A673 (cell line): ENCODE measurements at regions not wholly inside any gene's neighbourhood (a gene's known extent, or its start where the extent isn't known, plus 50 kb on each side); places are given as distances from the start of the nearest gene placed in this dataset.

Source experiments
- BruUV-seq: library from RNA; stranded (reverse); fragments of 400-500 nt; replicated peaks from 2 replicates; lab custom pipeline; 2021; lab: Mats Ljungman, UMichigan
- CTCF ChIA-PET: fragments of 300-600 bp; sonication (Branson Sonifier 250); formaldehyde crosslinking; loops from one replicate; lab custom pipeline; 2022; ENCODE audit warnings: antibody characterized with exemption; lab: Charles Lee
- POLR2A ChIA-PET: fragments of 300-600 bp; sonication (Branson Sonifier 250); formaldehyde crosslinking; loops from one replicate; lab custom pipeline; 2022; ENCODE audit warnings: antibody characterized with exemption; ENCODE audit not compliant: low non-redundant PET; lab: Charles Lee
- DNase-seq: peaks from one replicate; pipeline ENCODE4 v3.0.0-alpha.2; 2015; ENCODE audit warnings: low spot score
- H3K27ac ChIP-seq: fragments of 200-600 bp; sonication (generic); 2 replicates; pipeline ENCODE4 v1.5.1; 2016; ENCODE audit warnings: mixed run types, low read depth, mild to moderate bottlenecking, mixed read lengths, antibody characterized with exemption, low read length; ENCODE audit not compliant: poor library complexity, severe bottlenecking
- H3K27me3 ChIP-seq: fragments of 200-600 bp; sonication (generic); replicated peaks from 2 replicates; pipeline ENCODE4 v1.6.1; 2017; ENCODE audit warnings: mixed run types, low read depth, mild to moderate bottlenecking, mixed read lengths, antibody characterized with exemption, low read length; ENCODE audit not compliant: insufficient read depth, poor library complexity
- H3K36me3 ChIP-seq: fragments of 200-600 bp; sonication (generic); 2 replicates; pipeline ENCODE4 v1.6.1; 2016; ENCODE audit warnings: mixed run types, mild to moderate bottlenecking, mixed read lengths, antibody characterized with exemption, low read length; ENCODE audit not compliant: insufficient read depth, poor library complexity, severe bottlenecking
- H3K4me1 ChIP-seq: fragments of 200-600 bp; sonication (generic); 2 replicates; pipeline ENCODE4 v1.6.1; 2017; ENCODE audit warnings: mixed run types, mild to moderate bottlenecking, mixed read lengths, antibody characterized with exemption, low read length; ENCODE audit not compliant: insufficient read depth, poor library complexity, severe bottlenecking
- H3K4me3 ChIP-seq: fragments of 200-600 bp; sonication (generic); 2 replicates; pipeline ENCODE4 v1.5.1; 2016; ENCODE audit warnings: low read depth, mixed run types, mild to moderate bottlenecking, mixed read lengths, low read length; ENCODE audit not compliant: poor library complexity, severe bottlenecking
- H3K9me3 ChIP-seq: fragments of 200-600 bp; sonication (generic); 2 replicates; pipeline ENCODE4 v1.6.1; 2016; ENCODE audit warnings: mixed run types, low read depth, mild to moderate bottlenecking, mixed read lengths, antibody characterized with exemption, low read length; ENCODE audit not compliant: poor library complexity, severe bottlenecking
- CTCF ChIP-seq: fragments of 300-800, 200-600 bp; sonication (generic); conservative IDR thresholded peaks from 2 replicates; pipeline ENCODE4 v1.5.1; 2017; ENCODE audit warnings: low read depth, mild to moderate bottlenecking, antibody characterized with exemption, low read length, moderate library complexity, mixed read lengths
- EZH2 ChIP-seq: fragments of 200-600 bp; sonication (generic); IDR thresholded peaks from 2 replicates; pipeline ENCODE4 v1.6.1; 2017; ENCODE audit warnings: borderline replicate concordance, low read depth, mild to moderate bottlenecking, mixed read lengths, antibody characterized with exemption, low read length; ENCODE audit not compliant: poor library complexity, severe bottlenecking
- intact Hi-C: fragments of 100-400 bp; cut with micrococcal nuclease; formaldehyde crosslinking; loops from one replicate; pipeline ENCODE4 v1.10.0; 2022; ENCODE audit not compliant: unreplicated experiment

- TF ChIP-seq EZH2 (no peak), CTCF (no peak)
- ChIA-PET CTCF (no interaction called here), POLR2A (no interaction called here)
- no peaks in the 10 kb centered on the region for H3K27me3 ChIP-seq
- no peaks in the 10 kb centered on the region for H3K36me3 ChIP-seq
- no TSS peak for BruUV-seq
- no peak overlapping the region for H3K4me3 ChIP-seq
- intact Hi-C loops: no loop called here
- DNase-seq: no peak
- H3K4me1 ChIP-seq: peaks cover 20% of the 10 kb centered on the region
- H3K27ac ChIP-seq: no peak overlapping the region
- H3K9me3 ChIP-seq: peaks cover 24% of the 10 kb centered on the region
Measured at GRCh38 chr6:156026486-156027247, 571.0 kb upstream of the NOX3 start.

- Histone ChIP-seq H3K4me3 (no peak overlapping the region), H3K36me3 (no peaks in the 10 kb centered on the region), H3K27ac (no peak overlapping the region), H3K9me3 (peaks cover 24% of the 10 kb centered on the region), H3K4me1 (peaks cover 13% of the 10 kb centered on the region), H3K27me3 (no peaks in the 10 kb centered on the region)
- ChIA-PET CTCF (no interaction called here), POLR2A (interaction anchor here (0.6 kb wide), 1 partner anchor 44 kb away, joined by 3 read pairs; no protein-coding TSS in a partner anchor)
- intact Hi-C loops: no loop called here
- no TSS peak for BruUV-seq
- no peak for TF ChIP-seq CTCF
- TF ChIP-seq EZH2: no peak
- DNase-seq: no peak
Measured at GRCh38 chr6:156024339-156024738, 568.7 kb upstream of the NOX3 start.

- Histone ChIP-seq H3K27me3 (no peaks in the 10 kb centered on the region), H3K4me1 (peaks cover 11% of the 10 kb centered on the region), H3K27ac (no peak overlapping the region), H3K4me3 (no peak overlapping the region), H3K36me3 (no peaks in the 10 kb centered on the region), H3K9me3 (peaks cover 24% of the 10 kb centered on the region)
- no TSS peak for BruUV-seq
- no peak for TF ChIP-seq EZH2
- no peak for TF ChIP-seq CTCF
- intact Hi-C loops: no loop called here
- ChIA-PET CTCF (no interaction called here), POLR2A (no interaction called here)
- no peak for DNase-seq
Measured at GRCh38 chr6:156021746-156022396, 566.2 kb upstream of the NOX3 start.
